ENCODE measurements at regions not wholly inside any gene's neighbourhood (a gene's known extent, or its start where the extent isn't known, plus 50 kb on each side); places are given as distances from the start of the nearest gene placed in this dataset.

DNA sequence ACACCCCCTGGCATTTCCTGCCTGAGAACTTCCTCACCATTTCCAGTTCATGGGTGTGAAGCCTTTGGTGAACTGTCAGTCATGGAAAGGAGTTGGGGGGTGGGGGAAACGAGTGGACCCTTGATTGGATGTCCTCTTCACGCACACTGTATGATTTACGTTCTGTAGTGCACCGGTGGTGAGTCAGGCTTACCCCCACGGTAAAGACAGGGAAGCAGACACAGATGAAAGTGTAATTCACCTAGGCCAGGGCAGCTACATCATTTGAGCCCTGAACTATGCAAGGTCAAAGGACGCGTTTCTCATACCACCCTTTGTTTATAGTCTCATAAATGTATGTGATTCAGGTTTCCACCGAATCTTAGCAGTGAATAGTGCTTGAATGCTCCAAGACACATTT, 628.3 kb upstream of the PFKP start:
- H4K91ac ChIP-seq (ENCODE audit: insufficient read length, low read depth, low read length), result no peak overlapping the region
- no peak overlapping the region for H2BK120ac ChIP-seq (ENCODE audit: low read depth, low read length, poor library complexity, severe bottlenecking)
- no peak for DNase-seq
- H4K20me1 ChIP-seq (ENCODE audit: control insufficient read depth, insufficient read depth, insufficient read length), result no peaks in the 10 kb centered on the region
- no peak overlapping the region for H4K8ac ChIP-seq (replicated peaks; ENCODE audit: insufficient read length, low read depth, low read length)
- Mint-ChIP-seq H3K4me3 (no peak overlapping the region), H3K36me3 (ENCODE audit: insufficient read depth in 1 of 3, low read depth in 3 of 3) (peaks cover 8 to 12% (median 8%) of the 10 kb centered on the region in 3 experiments; a peak in 5 of 7 replicates), H3K9me3 (peaks cover 13 to 15% of the 10 kb centered on the region in 2 experiments), H3K27me3 (ENCODE audit: low read depth) (peaks cover 2% of the 10 kb centered on the region; the same call in 1 of the 2 replicates), H3K27ac (no peak overlapping the region), H3K4me1 (peaks cover 6% of the 10 kb centered on the region in 2 experiments)
- peaks cover 7% of the 10 kb centered on the region for H3K9me3 ChIP-seq (ENCODE audit: control insufficient read depth, low read depth, low read length)
- H3K14ac ChIP-seq (ENCODE audit: insufficient read depth, low read length), result no peak overlapping the region
- no peaks in the 10 kb centered on the region for H3K79me1 ChIP-seq (ENCODE audit: insufficient read depth, low read depth, low read length, poor library complexity, severe bottlenecking)
- H2AFZ ChIP-seq (ENCODE audit: low read length), result no peak overlapping the region
- no peak overlapping the region for H3K4ac ChIP-seq (ENCODE audit: low read depth, low read length)
- no peak overlapping the region for H2BK5ac ChIP-seq (ENCODE audit: insufficient read length, low read length)
- no peak overlapping the region for H3K56ac ChIP-seq (ENCODE audit: insufficient read length, low read depth, low read length)
- no peaks in the 10 kb centered on the region for H3K23me2 ChIP-seq (ENCODE audit: insufficient read length, low read depth, low read length, poor library complexity, severe bottlenecking)
- no peak overlapping the region for H3K18ac ChIP-seq (ENCODE audit: insufficient read length, low read depth, low read length)
- H2BK20ac ChIP-seq (ENCODE audit: low read depth, low read length, poor library complexity, severe bottlenecking), result no peak overlapping the region
- H3K9ac ChIP-seq (ENCODE audit: extremely low read depth, insufficient read length, low read length), result no peak overlapping the region
- H4K5ac ChIP-seq (ENCODE audit: insufficient read length, low read depth, low read length), result no peak overlapping the region
- no peak overlapping the region for H3T11ph ChIP-seq (ENCODE audit: low read length)
- H3K27me3 ChIP-seq (ENCODE audit: insufficient read depth, low read length), result no peaks in the 10 kb centered on the region
- H3K27ac ChIP-seq (ENCODE audit: insufficient read length, low read depth, low read length), result no peak overlapping the region
- no peak overlapping the region for H2AK5ac ChIP-seq (ENCODE audit: insufficient read length, low read length)
- H3K4me1 ChIP-seq (ENCODE audit: insufficient read depth, low read length), result no peaks in the 10 kb centered on the region
- H3K79me2 ChIP-seq (ENCODE audit: insufficient read depth, low read length), result no peaks in the 10 kb centered on the region
- H3K23ac ChIP-seq (ENCODE audit: insufficient read length, low read depth, low read length), result no peak overlapping the region
- H3K4me2 ChIP-seq (ENCODE audit: insufficient read depth, insufficient read length, low read length), result no peak overlapping the region
- no peak overlapping the region for H2BK15ac ChIP-seq (ENCODE audit: low read depth, low read length)
- no peak for TF ChIP-seq CTCF (conservative IDR thresholded peaks at IDR 0.05)
- H2BK12ac ChIP-seq (ENCODE audit: insufficient read length, low read depth, low read length), result no peak overlapping the region
- no CpG with 5 or more reads among the region's 8 CpGs for WGBS (ENCODE audit: extremely low coverage, insufficient read length, low lambda C conversion rate)
